CD4-positive, alpha-beta T cell treated with Interleukin-4 for 1 hour (primary cell): ENCODE measurements at regions not wholly inside any gene's neighbourhood (a gene's known extent, or its start where the extent isn't known, plus 50 kb on each side); places are given as distances from the start of the nearest gene placed in this dataset.
"Not testable (repeated sequence)": the region's sequence is repeated elsewhere in the genome, so short reads cannot be mapped to it uniquely, and the experiment has no call there.

ENCODE experiments used
- DNase-seq, 2 donors: peaks; one replicate each; pipeline ENCODE4 v3.0.0-alpha.2; 2020 to 2022

GRCh38 chr6:56798163-56798562, 155.5 kb upstream of the DST start:
- no peak for DNase-seq

DNA sequence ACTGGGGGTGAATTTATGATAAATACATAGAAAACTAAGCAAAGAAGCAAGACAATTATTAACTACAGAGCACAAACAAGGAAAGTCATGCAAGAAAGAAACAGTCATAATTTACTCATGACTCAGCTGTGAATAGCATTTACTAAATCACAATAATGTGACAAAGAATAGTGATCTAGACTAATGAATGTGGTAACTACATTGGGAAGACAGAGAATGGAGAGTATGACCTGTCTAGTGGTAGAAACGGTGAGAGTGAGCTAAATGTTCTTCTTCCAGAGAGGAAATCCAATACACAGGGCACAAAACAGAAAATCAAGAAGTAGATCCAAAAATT, 153.5 kb upstream of the DST start:
- no peak for DNase-seq

GRCh38 chr6:56795466-56796195, 152.9 kb upstream of the DST start:
- no peak for DNase-seq

DNA sequence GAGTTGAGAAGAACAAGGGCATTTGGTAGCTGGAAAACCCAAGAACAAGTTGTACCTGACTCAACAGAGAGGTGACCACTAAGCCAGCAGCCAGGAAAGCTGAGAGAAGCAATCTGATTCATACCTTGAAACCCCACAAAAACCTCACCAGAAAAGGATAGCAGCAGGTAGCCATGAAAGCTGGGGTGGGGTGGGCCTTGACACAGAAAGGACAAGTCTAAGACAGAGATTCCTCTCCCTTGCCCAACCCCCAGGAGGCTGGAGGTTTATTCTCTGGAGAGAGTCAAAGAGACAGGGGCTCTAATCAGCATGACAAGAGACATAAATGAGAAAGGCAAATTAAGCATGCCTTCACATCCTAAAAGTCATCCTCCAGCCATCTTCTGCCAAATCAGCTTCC, 151.7 kb upstream of the DST start:
- DNase-seq, result no peak

GRCh38 chr6:56793938-56794337, 151.2 kb upstream of the DST start:
- no peak for DNase-seq

GRCh38 chr6:56790414-56790813, 147.7 kb upstream of the DST start:
- DNase-seq, result no peak

- no peak for DNase-seq
Measured at GRCh38 chr6:56789879-56790278, 147.2 kb upstream of the DST start.

DNA sequence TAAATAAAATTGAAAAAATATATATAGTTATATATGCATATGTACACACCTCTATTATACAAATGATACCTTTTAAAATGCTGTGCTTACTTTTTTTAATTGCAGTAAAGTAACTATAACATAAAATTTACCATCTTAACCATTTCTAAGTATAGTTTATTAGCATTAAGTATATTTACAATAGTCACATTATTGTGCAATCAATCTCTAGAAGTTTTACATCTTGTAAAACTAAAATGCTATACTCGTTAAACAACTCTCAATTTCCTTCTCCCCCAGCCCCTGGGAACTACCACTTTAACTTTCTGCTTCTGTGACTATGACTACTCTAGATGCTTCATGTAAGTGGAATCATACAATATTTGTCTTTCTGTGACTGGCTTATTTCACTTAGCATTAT, 146.7 kb upstream of the DST start:
- no peak for DNase-seq

- no peak for DNase-seq
Measured at GRCh38 chr6:56787209-56787608, 144.5 kb upstream of the DST start.

DNA sequence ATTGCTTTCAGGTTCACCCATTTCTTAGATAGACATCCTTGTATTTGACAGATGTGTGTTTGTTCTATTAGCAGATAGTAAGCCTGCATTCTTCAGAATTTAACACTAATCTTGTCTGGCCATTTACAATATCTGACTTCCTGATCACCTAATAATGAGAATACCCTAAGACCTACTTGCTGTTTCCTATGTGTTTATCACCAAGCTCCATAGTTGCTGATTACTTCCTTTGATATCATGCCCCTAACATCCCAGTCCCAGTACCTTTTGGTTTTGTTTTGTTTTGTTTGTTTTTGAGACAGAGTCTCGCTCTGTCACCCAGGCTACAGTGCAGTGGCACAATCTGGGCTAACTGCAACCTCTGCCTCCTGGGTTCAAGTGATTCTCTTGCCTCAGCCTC, 143.6 kb upstream of the DST start:
- DNase-seq, result no peak

GRCh38 chr6:56785536-56785935, 142.8 kb upstream of the DST start:
- DNase-seq, result not testable (repeated sequence)

- not testable (repeated sequence) for DNase-seq
Measured at GRCh38 chr6:56780109-56780508, 137.4 kb upstream of the DST start.

DNA sequence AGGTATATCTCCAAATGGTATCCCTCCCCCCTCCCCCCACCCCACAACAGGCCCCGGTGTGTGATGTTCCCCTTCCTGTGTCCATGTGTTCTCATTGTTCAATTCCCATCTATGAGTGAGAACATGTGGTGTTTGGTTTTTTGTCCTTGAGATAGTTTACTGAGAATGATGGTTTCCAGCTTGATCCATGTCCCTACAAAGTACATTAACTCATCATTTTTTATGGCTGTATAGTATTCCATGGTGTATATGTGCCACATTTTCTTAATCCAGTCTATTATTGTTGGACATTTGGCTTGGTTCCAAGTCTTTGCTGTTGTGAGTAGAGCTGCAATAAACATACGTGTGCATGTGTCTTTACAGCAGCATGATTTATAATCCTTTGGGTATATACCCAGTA, 135.8 kb upstream of the DST start:
- not testable (repeated sequence) for DNase-seq

- DNase-seq, result no peak
Measured at GRCh38 chr6:56775498-56776166, 132.9 kb upstream of the DST start.

- no peak for DNase-seq
Measured at GRCh38 chr6:56772737-56773184, 130.1 kb upstream of the DST start.

DNA sequence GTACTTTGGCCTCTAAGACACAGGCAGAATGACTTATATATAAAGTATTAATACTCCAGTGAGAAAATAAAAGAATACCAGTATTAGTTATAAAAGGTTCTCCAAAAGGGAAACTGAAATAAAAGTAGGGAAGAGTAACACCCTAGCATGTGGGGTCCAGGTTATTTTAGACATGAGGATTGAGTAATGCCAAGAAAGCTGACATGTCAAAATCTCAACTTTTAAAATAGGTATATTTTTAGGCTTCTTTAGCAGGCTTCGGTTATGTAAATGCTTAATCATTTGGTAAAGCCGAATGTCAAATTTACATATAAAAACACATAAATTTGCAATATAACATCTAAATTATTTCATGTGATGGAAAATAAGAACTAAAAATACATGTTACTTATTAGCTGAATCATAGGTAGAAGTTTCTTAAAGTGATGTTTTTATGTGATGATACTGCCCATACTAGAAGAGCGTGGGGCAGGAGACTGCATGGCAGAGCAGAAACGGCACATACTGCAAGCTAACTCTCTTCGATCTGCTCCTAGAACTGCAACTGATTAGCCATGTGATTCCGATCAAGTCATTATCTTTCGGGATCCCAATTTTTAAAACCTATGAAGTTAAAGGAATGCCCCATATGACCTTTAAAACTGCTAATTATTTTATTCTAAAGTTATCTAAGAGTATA, 129.4 kb upstream of the DST start:
- DNase-seq, result no peak

DNA sequence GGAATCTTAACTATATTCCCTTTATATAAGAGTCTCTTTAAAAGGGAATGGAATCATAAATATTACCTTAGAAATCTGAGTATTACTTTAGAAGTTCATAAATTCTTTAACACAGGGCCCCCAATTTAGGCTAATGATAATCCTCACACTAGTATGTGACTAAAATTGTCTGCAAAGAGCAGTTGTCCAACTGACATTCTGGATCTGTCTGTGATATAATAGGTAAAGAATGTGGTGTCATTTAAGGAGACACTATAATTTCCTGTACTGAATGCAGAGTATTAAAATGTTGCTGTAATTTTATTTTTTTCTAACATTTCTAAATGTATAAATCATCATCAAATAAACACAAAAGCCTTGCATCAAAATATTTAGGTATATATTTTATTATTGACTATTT, 128.5 kb upstream of the DST start:
- DNase-seq, result no peak

GRCh38 chr6:56770011-56770520, 127.4 kb upstream of the DST start:
- DNase-seq, result no peak

- DNase-seq, result no peak
Measured at GRCh38 chr6:56767892-56768531, 125.3 kb upstream of the DST start.

DNA sequence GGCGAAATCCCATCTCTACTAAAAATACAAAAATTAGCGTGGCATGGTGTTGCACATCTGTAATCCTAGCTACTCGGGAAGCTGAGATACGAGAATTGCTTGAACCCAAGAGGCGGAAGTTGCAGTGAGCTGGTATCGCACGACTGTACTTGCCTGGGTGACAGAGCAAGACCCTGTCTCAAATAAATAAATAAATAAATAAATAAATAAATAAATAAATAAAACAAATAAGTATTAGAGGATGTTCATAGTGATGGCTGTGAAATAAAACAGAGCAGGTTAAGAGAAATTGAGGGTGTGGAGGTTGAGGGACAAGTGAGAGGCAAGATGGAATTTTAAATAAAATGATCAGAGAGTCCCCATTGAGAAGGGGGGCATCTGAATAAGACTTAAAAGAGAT, 124.7 kb upstream of the DST start:
- DNase-seq, result no peak

GRCh38 chr6:56766806-56767178, 124.1 kb upstream of the DST start:
- DNase-seq, result no peak

GRCh38 chr6:56766139-56766805, 123.6 kb upstream of the DST start:
- no peak for DNase-seq

GRCh38 chr6:56765494-56765893, 122.8 kb upstream of the DST start:
- DNase-seq, result no peak
